ENCODE measurements at regions not wholly inside any gene's neighbourhood (a gene's known extent, or its start where the extent isn't known, plus 50 kb on each side); places are given as distances from the start of the nearest gene placed in this dataset.

DNA sequence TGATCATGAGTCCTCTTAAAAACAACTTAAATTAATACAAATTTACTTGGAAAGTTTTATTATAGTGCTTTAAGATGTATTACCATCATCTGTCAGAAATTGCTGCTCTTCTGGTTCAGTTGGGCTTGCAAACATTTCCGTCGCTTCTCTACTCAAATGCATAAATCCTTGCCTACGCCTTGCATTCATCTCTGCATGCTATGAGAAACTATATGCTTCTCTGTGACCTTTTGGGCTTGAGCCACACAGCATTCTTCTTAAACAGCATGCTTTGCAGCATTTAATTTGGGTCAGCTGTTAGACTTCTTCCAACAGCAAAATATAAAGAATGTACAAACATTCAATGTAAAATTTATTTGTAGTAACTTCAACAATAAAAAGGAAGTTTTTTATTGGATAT is 305.7 kb upstream of the FLRT2 start:
- no peaks in the 10 kb centered on the region for H3K4me1 ChIP-seq
- no peaks in the 10 kb centered on the region for H3K79me2 ChIP-seq
- H3K36me3 ChIP-seq (ENCODE audit: control insufficient read depth, insufficient read depth, low read length), result no peaks in the 10 kb centered on the region
- H2AFZ ChIP-seq, result no peak overlapping the region
- H3K27ac ChIP-seq, result no peak overlapping the region
- H3K27me3 ChIP-seq (ENCODE audit: control insufficient read depth, insufficient read depth, low read length), result no peaks in the 10 kb centered on the region
- no peak overlapping the region for H3K4me2 ChIP-seq (ENCODE audit: low read length)
- H3K9ac ChIP-seq, result no peak overlapping the region
- no peaks in the 10 kb centered on the region for H3K9me3 ChIP-seq (ENCODE audit: control insufficient read depth, low read length)
- TF ChIP-seq, protein P1, sequence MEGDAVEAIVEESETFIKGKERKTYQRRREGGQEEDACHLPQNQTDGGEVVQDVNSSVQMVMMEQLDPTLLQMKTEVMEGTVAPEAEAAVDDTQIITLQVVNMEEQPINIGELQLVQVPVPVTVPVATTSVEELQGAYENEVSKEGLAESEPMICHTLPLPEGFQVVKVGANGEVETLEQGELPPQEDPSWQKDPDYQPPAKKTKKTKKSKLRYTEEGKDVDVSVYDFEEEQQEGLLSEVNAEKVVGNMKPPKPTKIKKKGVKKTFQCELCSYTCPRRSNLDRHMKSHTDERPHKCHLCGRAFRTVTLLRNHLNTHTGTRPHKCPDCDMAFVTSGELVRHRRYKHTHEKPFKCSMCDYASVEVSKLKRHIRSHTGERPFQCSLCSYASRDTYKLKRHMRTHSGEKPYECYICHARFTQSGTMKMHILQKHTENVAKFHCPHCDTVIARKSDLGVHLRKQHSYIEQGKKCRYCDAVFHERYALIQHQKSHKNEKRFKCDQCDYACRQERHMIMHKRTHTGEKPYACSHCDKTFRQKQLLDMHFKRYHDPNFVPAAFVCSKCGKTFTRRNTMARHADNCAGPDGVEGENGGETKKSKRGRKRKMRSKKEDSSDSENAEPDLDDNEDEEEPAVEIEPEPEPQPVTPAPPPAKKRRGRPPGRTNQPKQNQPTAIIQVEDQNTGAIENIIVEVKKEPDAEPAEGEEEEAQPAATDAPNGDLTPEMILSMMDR (IDR thresholded peaks at IDR 0.05), result no peak
- H3K4me3 ChIP-seq (ENCODE audit: low read depth, low read length), result no peak overlapping the region

DNA sequence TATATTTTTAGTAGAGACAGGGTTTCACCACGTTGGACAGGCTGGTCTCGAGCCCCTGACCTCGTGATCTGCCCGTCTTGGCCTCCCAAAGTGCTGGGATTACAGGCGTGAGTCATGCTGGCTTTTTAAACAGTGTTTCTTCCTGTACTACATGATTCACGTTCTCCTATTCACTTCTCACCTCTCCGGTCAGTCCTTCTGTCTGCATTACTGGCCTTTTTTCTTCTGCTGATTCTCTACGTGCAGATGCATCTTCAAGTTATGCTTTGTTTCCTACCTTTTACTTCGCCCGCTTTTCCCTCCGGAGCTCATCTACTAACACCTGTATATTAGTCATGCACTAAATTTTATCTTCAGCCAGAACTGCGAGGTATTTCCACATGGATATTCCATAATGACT is 296.2 kb upstream of the FLRT2 start:
- no peaks in the 10 kb centered on the region for H3K4me1 ChIP-seq
- H2AFZ ChIP-seq, result no peak overlapping the region
- no peaks in the 10 kb centered on the region for H3K9me3 ChIP-seq (ENCODE audit: control insufficient read depth, low read length)
- H3K27me3 ChIP-seq (ENCODE audit: control insufficient read depth, insufficient read depth, low read length), result no peaks in the 10 kb centered on the region
- H3K27ac ChIP-seq, result no peak overlapping the region
- no peak overlapping the region for H3K4me2 ChIP-seq (ENCODE audit: low read length)
- no peaks in the 10 kb centered on the region for H3K36me3 ChIP-seq (ENCODE audit: control insufficient read depth, insufficient read depth, low read length)
- H3K4me3 ChIP-seq (ENCODE audit: low read depth, low read length), result no peak overlapping the region
- TF ChIP-seq, protein P1 (IDR thresholded peaks at IDR 0.05), result no peak
- H3K79me2 ChIP-seq, result no peaks in the 10 kb centered on the region
- H3K9ac ChIP-seq, result no peak overlapping the region

DNA sequence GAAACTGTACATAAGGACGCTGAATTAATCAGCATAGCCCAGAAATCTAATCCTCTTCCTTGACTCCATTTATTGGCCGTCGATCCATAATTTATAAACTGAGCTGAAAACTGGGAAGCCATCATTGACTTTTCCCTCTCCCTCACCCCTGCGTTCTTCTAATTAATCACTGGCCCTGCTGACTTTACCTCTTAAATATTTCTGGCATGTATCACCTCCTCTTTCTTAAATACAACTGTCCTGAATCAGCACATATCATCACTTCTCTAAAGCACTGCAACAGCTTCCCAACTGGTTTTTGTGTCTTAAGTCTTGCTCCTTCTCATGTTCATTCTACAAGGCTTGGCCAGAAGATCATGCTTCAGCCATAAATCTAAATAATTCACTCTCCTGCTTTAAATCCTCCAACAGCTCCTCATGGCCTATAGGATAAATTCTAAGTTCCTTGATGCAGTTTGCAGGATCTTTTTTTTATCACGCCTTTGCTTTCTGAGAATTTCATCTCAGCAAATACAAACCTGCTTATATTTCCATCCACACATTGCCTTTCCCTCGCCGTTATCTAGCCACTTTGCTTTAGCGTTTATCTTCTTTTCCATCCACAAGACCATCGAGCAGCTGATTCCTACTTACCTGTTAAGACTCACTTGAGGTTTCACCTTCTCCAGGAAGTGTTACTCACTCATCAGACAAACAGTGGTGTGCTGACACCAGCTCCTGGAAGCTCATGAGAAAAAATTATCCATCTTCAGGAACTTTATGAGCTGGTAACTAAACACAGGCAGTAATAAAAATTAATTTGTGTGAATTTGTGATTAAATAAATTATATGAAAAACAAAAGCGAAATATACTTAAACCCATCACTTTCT is 295.6 kb upstream of the FLRT2 start:
- Histone ChIP-seq H3K4me3 (ENCODE audit: low read depth, low read length) (no peak overlapping the region), H3K9me3 (ENCODE audit: control insufficient read depth, low read length) (no peaks in the 10 kb centered on the region), H3K36me3 (ENCODE audit: control insufficient read depth, insufficient read depth, low read length) (no peaks in the 10 kb centered on the region), H3K4me2 (ENCODE audit: low read length) (no peak overlapping the region), H3K4me1 (no peaks in the 10 kb centered on the region), H2AFZ (no peak overlapping the region), H3K27ac (no peak overlapping the region), H3K9ac (no peak overlapping the region), H3K27me3 (ENCODE audit: control insufficient read depth, insufficient read depth, low read length) (no peaks in the 10 kb centered on the region), H3K79me2 (no peaks in the 10 kb centered on the region)
- TF ChIP-seq, protein P1 (IDR thresholded peaks at IDR 0.05), result no peak

DNA sequence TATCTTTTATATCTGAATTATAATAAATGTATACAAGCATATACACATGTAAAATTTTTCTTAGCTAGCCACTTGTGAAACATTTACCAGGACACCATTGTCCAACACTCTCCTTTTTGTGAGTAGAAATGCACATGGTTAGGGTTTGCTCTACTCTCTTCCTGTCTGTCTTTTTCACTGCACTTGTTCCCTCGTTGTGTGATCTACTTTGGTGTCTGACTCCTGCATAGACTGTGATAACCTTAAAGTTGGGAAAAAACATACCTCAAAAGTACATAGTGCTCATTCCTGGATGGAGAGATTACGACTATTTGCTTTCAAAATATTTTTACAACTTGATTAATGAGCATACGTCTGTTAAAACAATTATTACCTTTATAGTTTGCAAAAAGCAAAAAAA is 294.1 kb upstream of the FLRT2 start:
- H3K9ac ChIP-seq, result no peak overlapping the region
- H3K9me3 ChIP-seq (ENCODE audit: control insufficient read depth, low read length), result no peaks in the 10 kb centered on the region
- no peak overlapping the region for H2AFZ ChIP-seq
- no peaks in the 10 kb centered on the region for H3K4me1 ChIP-seq
- TF ChIP-seq, protein P1 (IDR thresholded peaks at IDR 0.05), result no peak
- no peak overlapping the region for H3K27ac ChIP-seq
- no peaks in the 10 kb centered on the region for H3K27me3 ChIP-seq (ENCODE audit: control insufficient read depth, insufficient read depth, low read length)
- H3K4me2 ChIP-seq (ENCODE audit: low read length), result no peak overlapping the region
- no peaks in the 10 kb centered on the region for H3K79me2 ChIP-seq
- no peaks in the 10 kb centered on the region for H3K36me3 ChIP-seq (ENCODE audit: control insufficient read depth, insufficient read depth, low read length)
- H3K4me3 ChIP-seq (ENCODE audit: low read depth, low read length), result no peak overlapping the region

DNA sequence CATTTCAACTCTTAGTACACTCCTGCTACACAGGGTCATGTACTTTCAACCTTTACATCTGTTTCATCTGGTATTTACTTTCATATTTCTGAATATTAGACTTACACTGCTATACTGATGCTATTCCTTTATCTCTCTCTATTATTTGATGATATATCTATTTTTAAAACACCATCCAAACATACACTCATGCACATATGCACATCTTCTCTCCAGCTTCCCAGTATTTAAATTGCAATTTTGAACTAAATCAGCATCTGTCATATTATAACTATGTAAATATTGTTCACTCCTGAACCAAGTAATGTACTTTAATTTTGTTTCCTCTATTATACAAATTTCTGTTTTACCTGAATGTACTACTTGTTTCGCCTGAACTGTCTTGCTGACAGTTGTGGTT is 293.6 kb upstream of the FLRT2 start:
- Histone ChIP-seq H3K9me3 (ENCODE audit: control insufficient read depth, low read length) (no peaks in the 10 kb centered on the region), H3K4me3 (ENCODE audit: low read depth, low read length) (no peak overlapping the region), H3K79me2 (no peaks in the 10 kb centered on the region), H3K4me2 (ENCODE audit: low read length) (no peak overlapping the region), H3K27ac (no peak overlapping the region), H3K36me3 (ENCODE audit: control insufficient read depth, insufficient read depth, low read length) (no peaks in the 10 kb centered on the region), H3K4me1 (no peaks in the 10 kb centered on the region), H3K27me3 (ENCODE audit: control insufficient read depth, insufficient read depth, low read length) (no peaks in the 10 kb centered on the region), H2AFZ (no peak overlapping the region), H3K9ac (no peak overlapping the region)
- TF ChIP-seq, protein P1 (IDR thresholded peaks at IDR 0.05), result no peak
